ENCODE measurements at regions not wholly inside any gene's neighbourhood (a gene's known extent, or its start where the extent isn't known, plus 50 kb on each side); places are given as distances from the start of the nearest gene placed in this dataset.

GRCh38 chr11:91952056-91952455, 272.6 kb upstream of the FAT3 start:
- H3K36me3 Mint-ChIP-seq (ENCODE audit: low read depth, unreplicated experiment): no peaks in the 10 kb centered on the region
- TF ChIP-seq CTCF (IDR thresholded peaks at IDR 0.05; ENCODE audit: unreplicated experiment): no peak
- no peak for DNase-seq (ENCODE audit: low spot score)
- no peak overlapping the region for H3K4me3 Mint-ChIP-seq (ENCODE audit: unreplicated experiment)
- no peaks in the 10 kb centered on the region for H3K9me3 Mint-ChIP-seq (ENCODE audit: unreplicated experiment)
- H3K27me3 Mint-ChIP-seq (ENCODE audit: unreplicated experiment): no peaks in the 10 kb centered on the region
- H3K4me1 Mint-ChIP-seq (ENCODE audit: unreplicated experiment): peaks cover 6% of the 10 kb centered on the region
- H3K27ac Mint-ChIP-seq (ENCODE audit: unreplicated experiment): no peak overlapping the region

GRCh38 chr11:91947215-91947820, 277.3 kb upstream of the FAT3 start:
- Mint-ChIP-seq H3K27ac (ENCODE audit: unreplicated experiment) (no peak overlapping the region), H3K27me3 (ENCODE audit: unreplicated experiment) (no peaks in the 10 kb centered on the region), H3K9me3 (ENCODE audit: unreplicated experiment) (peaks cover 4% of the 10 kb centered on the region), H3K36me3 (ENCODE audit: low read depth, unreplicated experiment) (no peaks in the 10 kb centered on the region), H3K4me1 (ENCODE audit: unreplicated experiment) (peaks cover 21% of the 10 kb centered on the region), H3K4me3 (ENCODE audit: unreplicated experiment) (no peak overlapping the region)
- no peak for DNase-seq (ENCODE audit: low spot score)
- TF ChIP-seq CTCF (IDR thresholded peaks at IDR 0.05; ENCODE audit: unreplicated experiment): no peak

- no peak for TF ChIP-seq CTCF (IDR thresholded peaks at IDR 0.05; ENCODE audit: unreplicated experiment)
- H3K27me3 Mint-ChIP-seq (ENCODE audit: unreplicated experiment): no peaks in the 10 kb centered on the region
- DNase-seq (ENCODE audit: low spot score): no peak
- peaks cover 4% of the 10 kb centered on the region for H3K9me3 Mint-ChIP-seq (ENCODE audit: unreplicated experiment)
- peaks cover 21% of the 10 kb centered on the region for H3K4me1 Mint-ChIP-seq (ENCODE audit: unreplicated experiment)
- no peaks in the 10 kb centered on the region for H3K36me3 Mint-ChIP-seq (ENCODE audit: low read depth, unreplicated experiment)
- no peak overlapping the region for H3K27ac Mint-ChIP-seq (ENCODE audit: unreplicated experiment)
- H3K4me3 Mint-ChIP-seq (ENCODE audit: unreplicated experiment): no peak overlapping the region
Observed at GRCh38 chr11:91946397-91946951, 278.1 kb upstream of the FAT3 start.

- Mint-ChIP-seq H3K9me3 (ENCODE audit: unreplicated experiment) (no peaks in the 10 kb centered on the region), H3K27me3 (ENCODE audit: unreplicated experiment) (no peaks in the 10 kb centered on the region), H3K27ac (ENCODE audit: unreplicated experiment) (no peak overlapping the region), H3K4me3 (ENCODE audit: unreplicated experiment) (no peak overlapping the region), H3K4me1 (ENCODE audit: unreplicated experiment) (peaks cover 13% of the 10 kb centered on the region), H3K36me3 (ENCODE audit: low read depth, unreplicated experiment) (no peaks in the 10 kb centered on the region)
- DNase-seq (ENCODE audit: low spot score): no peak
- TF ChIP-seq CTCF (IDR thresholded peaks at IDR 0.05; ENCODE audit: unreplicated experiment): no peak
Observed at GRCh38 chr11:91935120-91935519, 289.5 kb upstream of the FAT3 start.

GRCh38 chr11:91932151-91932821, 292.3 kb upstream of the FAT3 start:
- no peak overlapping the region for H3K4me3 Mint-ChIP-seq (ENCODE audit: unreplicated experiment)
- H3K36me3 Mint-ChIP-seq (ENCODE audit: low read depth, unreplicated experiment): no peaks in the 10 kb centered on the region
- H3K27ac Mint-ChIP-seq (ENCODE audit: unreplicated experiment): no peak overlapping the region
- no peaks in the 10 kb centered on the region for H3K9me3 Mint-ChIP-seq (ENCODE audit: unreplicated experiment)
- no peak for TF ChIP-seq CTCF (IDR thresholded peaks at IDR 0.05; ENCODE audit: unreplicated experiment)
- H3K4me1 Mint-ChIP-seq (ENCODE audit: unreplicated experiment): peaks cover 13% of the 10 kb centered on the region
- no peaks in the 10 kb centered on the region for H3K27me3 Mint-ChIP-seq (ENCODE audit: unreplicated experiment)
- DNase-seq (ENCODE audit: low spot score): no peak
